ENCODE measurements at regions not wholly inside any gene's neighbourhood (a gene's known extent, or its start where the extent isn't known, plus 50 kb on each side); places are given as distances from the start of the nearest gene placed in this dataset.

- no peak for DNase-seq
- Histone ChIP-seq H3K27ac (no peak overlapping the region), H3K4me3 (no peak overlapping the region), H3K36me3 (no peaks in the 10 kb centered on the region), H3K4me1 (no peaks in the 10 kb centered on the region), H3K27me3 (no peaks in the 10 kb centered on the region), H3K9me3 (no peaks in the 10 kb centered on the region)
- intact Hi-C loops (cut with DNase I; ENCODE audit: low total_unique reads): no loop called here
- TF ChIP-seq CTCF (IDR thresholded peaks at IDR 0.05) (no peak), POLR2A (IDR thresholded peaks at IDR 0.05) (no peak)
Observed at GRCh38 chr4:155072417-155072816, 136.0 kb upstream of the NPY2R start.

- no peak for TF ChIP-seq CTCF (IDR thresholded peaks at IDR 0.05)
- TF ChIP-seq POLR2A (IDR thresholded peaks at IDR 0.05): no peak
- Histone ChIP-seq H3K4me1 (no peaks in the 10 kb centered on the region), H3K9me3 (no peaks in the 10 kb centered on the region), H3K36me3 (no peaks in the 10 kb centered on the region), H3K27ac (no peak overlapping the region), H3K4me3 (no peak overlapping the region), H3K27me3 (no peaks in the 10 kb centered on the region)
- DNase-seq: no peak
- intact Hi-C loops (cut with DNase I; ENCODE audit: low total_unique reads): no loop called here
Observed at GRCh38 chr4:155073852-155074251, 134.6 kb upstream of the NPY2R start.

- no peak for TF ChIP-seq POLR2A (IDR thresholded peaks at IDR 0.05)
- TF ChIP-seq CTCF (IDR thresholded peaks at IDR 0.05): no peak
- H3K4me3 ChIP-seq: no peak overlapping the region
- H3K36me3 ChIP-seq: no peaks in the 10 kb centered on the region
- DNase-seq: no peak
- intact Hi-C loops (cut with DNase I; ENCODE audit: low total_unique reads): no loop called here
- H3K27me3 ChIP-seq: no peaks in the 10 kb centered on the region
- no peaks in the 10 kb centered on the region for H3K4me1 ChIP-seq
- H3K9me3 ChIP-seq: no peaks in the 10 kb centered on the region
- H3K27ac ChIP-seq: no peak overlapping the region
Observed at GRCh38 chr4:155076256-155076785, 132.1 kb upstream of the NPY2R start.

- intact Hi-C loops (cut with DNase I; ENCODE audit: low total_unique reads): no loop called here
- H3K27ac ChIP-seq: no peak overlapping the region
- H3K9me3 ChIP-seq: no peaks in the 10 kb centered on the region
- H3K36me3 ChIP-seq: no peaks in the 10 kb centered on the region
- no peaks in the 10 kb centered on the region for H3K4me1 ChIP-seq
- TF ChIP-seq CTCF (IDR thresholded peaks at IDR 0.05) (no peak), POLR2A (IDR thresholded peaks at IDR 0.05) (no peak)
- no peak for DNase-seq
- no peaks in the 10 kb centered on the region for H3K27me3 ChIP-seq
- H3K4me3 ChIP-seq: no peak overlapping the region
Observed at GRCh38 chr4:155077452-155078229, 130.8 kb upstream of the NPY2R start.

- intact Hi-C loops (cut with DNase I; ENCODE audit: low total_unique reads): no loop called here
- no peak for DNase-seq
Observed at GRCh38 chr4:155079871-155080270, 128.6 kb upstream of the NPY2R start.

More at GRCh38 chr4:155079871-155080270, 128.6 kb upstream of the NPY2R start:
- H3K4me3 ChIP-seq: no peak overlapping the region
- no peaks in the 10 kb centered on the region for H3K4me1 ChIP-seq
- H3K27me3 ChIP-seq: peaks cover 0 to 4% of the 10 kb centered on the region in 2 donors
- TF ChIP-seq POLR2A (IDR thresholded peaks at IDR 0.05): no peak
- TF ChIP-seq CTCF (IDR thresholded peaks at IDR 0.05): no peak
- no peak overlapping the region for H3K27ac ChIP-seq
- H3K36me3 ChIP-seq: no peaks in the 10 kb centered on the region
- no peaks in the 10 kb centered on the region for H3K9me3 ChIP-seq

Data from uterus (tissue), 3 donors.